HG03097 (cell line): ENCODE measurements at regions not wholly inside any gene's neighbourhood (a gene's known extent, or its start where the extent isn't known, plus 50 kb on each side); places are given as distances from the start of the nearest gene placed in this dataset.

Source experiments
- ATAC-seq: cut with Tn5 transposase; IDR thresholded peaks from one replicate; pipeline ENCODE4 v1.9.1; 2021; ENCODE audit not compliant: unreplicated experiment, low FRiP score

DNA sequence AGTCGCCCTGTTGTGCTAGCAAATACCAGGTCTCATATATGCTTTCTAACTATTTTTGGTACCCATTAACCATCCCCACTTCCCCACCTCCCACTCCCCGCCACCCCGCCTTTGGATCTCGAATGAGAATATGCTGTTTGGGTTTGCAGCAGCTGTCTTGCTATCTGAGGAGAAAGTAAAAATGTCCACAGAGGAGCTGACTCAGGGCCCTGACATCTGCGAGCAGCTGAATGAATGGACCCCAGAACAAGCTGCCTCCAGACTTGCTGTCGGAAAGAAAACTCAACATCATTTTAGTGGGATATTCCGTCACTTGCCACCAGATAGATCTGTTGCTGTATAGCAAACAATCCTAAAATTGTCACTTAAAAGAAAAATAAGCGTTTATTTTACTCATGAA, 103.7 kb downstream of the LINC00237 start:
- no peak for ATAC-seq

DNA sequence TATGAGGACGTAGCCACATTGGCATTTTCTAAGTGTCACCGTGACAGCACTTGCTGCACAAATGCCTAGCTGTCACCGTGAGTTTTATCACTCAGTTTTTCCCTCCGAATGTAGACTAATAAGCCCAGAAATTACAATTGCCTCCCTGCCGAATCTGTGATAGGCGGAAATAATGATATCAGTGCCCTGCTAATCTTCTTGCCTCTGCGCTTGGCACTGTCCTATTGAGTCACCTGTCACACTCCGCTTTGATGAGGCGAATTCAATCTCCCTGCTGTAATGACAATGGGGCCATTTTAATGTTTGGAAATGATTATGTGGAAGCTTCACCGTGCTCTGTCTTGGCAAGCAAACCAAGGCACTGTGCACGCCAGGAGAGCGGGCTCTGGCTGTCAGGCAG, 112.8 kb downstream of the LINC00237 start:
- no peak for ATAC-seq

DNA sequence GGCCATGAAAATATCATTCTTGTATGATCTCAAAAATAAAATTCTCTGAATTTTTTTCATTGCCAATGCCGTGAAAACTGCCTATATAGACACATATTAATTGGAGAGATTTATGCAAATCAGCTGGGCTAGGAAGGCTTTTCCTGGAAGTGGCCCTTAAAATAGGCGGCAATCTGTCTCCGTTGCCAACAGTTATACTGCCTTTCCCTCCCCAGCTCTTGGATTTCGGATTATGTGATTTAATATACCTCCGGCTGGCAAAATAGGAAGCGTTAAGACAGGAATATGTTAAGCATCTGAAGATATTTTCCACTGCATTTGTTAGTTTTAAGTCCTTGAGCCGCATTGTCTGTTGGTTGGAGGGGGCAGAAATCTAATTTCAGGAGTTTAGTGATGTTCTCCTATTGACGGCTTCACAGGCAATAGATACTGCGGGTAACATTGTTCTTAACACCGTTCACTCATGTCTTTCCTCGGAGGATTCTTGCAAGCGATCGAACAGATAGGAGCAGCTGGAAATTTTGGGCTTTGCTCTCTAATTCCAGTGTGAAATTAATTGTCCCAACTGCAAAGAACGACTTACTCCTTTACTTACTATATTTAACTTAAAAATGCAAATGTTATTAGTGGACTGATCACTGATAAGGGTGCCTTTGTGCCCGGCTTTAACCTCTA, 113.3 kb downstream of the LINC00237 start:
- no peak for ATAC-seq

DNA sequence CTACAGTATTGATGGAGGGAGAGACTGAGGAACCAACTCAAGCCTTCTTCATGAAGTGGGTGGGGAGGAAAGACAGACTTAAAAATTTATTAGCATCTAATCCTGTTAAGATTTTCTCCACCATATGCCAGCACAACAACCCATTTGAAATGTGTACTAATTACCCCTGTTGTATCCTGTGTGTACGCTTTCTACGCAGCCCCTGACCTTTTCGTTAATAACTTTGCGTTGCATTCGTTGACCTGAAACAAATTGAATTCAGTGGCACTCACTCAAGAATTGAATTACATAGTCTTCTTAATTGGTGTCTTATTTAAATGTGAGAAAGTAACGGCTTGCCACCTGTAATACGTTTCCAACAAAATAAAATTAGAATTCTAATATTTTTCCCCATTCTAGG, 113.9 kb downstream of the LINC00237 start:
- ATAC-seq = no peak

DNA sequence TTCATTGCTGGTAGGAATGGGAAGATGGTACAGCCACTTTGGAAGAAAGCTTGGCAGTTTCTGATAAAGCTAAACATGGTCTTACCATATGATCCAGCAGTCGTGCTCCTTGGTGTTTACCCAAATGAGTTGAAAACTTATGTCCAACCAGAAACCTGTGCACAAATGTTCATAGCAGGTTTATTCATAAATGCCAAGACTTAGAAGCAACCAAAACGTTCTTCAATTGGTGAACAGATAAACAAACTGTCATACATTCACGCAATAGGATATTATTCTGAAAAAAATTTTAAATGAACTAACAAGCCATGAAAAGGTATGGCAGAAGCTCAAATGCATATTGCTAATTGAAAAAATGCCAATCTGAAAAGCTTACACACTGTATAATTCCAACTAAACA, 117.1 kb downstream of the LINC00237 start:
- no peak for ATAC-seq

DNA sequence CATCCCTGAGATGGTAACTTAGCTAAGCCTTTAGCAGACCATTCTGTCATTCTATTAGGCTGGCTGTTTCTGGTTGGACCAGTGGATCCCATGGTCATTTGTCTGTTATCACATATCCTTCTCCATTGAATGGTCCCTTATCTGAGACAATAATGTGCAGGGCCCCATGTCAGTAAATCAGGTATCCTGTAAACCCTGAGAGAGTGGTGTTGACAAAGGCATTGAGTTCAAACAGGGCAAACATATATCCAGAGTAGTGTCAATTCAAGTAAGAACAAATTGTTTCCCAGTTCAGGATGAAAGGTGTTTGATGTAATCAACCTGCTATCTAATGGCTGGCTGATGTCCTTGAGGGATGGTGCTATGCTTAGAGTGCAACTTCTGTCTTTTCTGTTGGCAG, 126.2 kb downstream of the LINC00237 start:
- no peak for ATAC-seq

DNA sequence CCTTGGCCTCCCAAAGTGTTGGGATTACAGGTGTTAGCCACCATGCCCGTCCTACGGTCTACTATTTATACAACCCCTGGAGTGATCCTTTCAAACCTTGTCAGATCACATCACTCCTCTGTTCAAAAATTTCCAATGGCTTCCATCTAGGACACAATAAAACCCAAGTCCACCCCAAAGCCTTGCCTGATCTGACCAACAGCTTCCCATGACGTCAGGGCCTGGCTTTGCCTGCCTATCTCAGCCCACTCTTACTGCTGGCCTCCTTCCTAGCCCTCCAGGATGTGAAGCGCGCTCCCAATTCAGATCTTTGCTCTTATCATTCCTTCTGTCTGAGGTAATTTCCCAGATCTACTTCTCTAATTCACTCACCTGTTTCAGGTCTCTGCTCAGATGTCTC, 128.4 kb downstream of the LINC00237 start:
- ATAC-seq = no peak

DNA sequence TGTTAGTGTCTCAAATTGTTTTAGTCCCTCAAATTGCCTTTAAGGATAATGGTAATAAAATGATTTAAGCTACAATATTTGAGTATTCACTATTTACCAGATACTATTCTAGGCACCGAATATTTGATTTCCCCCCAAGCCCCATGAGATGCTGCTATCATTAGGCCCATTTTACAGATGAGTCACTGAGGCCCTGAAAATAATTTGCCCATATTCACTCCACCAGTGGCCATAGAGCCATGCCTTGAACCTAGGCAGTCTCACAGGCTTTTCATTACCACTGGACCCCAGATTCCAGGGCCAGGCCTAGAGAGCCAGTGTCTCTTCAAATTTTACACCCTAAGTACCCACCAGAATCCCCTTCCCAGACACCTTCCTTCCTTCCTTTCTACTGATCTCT, 133.7 kb downstream of the LINC00237 start:
- ATAC-seq = no peak

DNA sequence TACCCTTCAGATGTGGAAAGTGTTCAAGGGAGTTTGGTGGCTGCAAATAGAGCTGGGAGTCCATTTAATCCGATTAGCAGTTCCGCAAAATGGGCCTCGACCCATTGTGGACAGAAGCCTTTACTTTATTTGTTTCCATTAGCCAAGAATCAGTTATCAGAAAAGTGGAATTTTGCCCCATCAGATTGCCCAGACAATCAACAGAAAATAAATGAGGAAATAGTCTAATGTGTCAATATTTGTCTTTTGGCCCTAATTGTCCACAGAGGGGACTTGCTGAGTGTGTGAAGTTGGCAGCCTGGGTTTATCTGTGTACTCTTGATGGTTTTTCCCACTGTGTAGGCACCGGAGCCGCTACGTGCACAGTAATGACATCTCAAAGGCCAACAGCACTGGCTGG, 134.3 kb downstream of the LINC00237 start:
- ATAC-seq = no peak

DNA sequence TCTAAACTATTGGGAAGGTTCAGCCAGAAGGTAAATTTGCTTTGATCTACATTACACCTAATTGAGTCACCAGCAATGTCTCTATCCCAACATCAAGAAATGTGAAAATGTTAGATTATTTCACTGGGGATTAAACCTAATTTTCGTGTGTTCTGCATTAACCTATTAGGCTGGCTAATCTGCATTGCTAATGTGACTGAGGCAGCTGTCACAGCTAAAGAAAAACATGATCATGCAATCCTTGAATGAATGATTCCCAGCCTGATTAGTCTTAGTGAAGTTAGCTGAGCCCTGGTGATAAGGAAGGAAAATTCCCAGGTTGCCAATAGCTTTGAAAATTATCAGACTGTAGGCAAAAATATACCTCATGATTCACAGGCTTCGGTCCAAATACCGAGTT, 135.3 kb downstream of the LINC00237 start:
- ATAC-seq = no peak

DNA sequence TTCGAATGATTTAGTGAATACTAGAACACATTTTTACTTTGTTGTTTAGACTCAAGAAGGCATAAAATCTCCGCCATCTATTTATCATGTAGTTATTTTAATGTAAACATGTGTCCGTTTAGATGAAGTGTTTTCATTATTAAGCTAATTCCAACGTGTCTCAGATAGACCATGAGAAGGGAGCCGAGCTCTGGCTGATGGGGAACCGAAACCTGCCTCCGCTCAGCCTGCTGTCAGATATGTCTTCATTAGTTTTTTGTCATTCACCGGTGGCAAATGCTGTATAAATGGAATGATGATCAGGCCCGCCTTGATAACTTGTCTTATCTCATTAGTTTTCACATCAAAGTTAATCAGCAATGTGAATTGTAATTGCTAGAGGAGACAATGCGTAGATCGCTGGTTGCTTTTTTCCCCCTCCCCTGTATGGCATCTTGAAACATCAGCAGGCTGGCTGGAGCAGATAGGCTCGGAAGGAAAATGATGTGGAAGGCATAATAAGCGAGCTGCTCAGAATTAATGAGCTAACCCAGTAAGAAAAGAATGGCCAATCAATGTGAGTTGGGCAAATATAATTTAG, 136.4 kb downstream of the LINC00237 start:
- ATAC-seq = no peak

DNA sequence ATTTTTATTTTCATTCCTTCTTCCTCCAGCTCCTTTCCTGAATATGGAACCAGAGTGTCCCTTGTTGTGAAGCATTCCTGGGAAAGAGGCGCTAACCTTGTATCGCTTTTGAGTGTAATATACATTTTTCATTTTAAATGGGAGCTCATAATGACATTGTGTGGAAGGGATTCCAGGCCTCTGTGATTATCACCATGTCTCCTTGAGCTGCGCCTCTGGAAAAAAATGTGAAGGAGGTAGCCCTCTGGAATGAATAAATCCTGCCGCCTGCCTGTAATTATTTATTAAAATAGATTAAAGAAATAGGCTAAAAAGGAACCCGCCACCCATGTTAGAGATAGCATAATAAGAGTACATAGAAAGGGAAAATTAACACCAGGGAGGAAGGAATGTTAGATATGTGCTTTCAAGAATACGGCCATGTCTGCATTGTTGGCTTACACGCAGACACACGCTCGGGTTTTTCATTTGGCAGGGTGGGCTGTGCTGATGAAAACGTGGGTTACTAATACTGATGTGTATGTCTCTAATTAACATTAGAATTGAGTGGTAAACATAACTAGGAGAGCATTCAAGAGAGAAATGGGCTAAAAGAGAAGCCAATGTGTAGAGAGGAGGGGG, 138.5 kb downstream of the LINC00237 start:
- no peak for ATAC-seq

DNA sequence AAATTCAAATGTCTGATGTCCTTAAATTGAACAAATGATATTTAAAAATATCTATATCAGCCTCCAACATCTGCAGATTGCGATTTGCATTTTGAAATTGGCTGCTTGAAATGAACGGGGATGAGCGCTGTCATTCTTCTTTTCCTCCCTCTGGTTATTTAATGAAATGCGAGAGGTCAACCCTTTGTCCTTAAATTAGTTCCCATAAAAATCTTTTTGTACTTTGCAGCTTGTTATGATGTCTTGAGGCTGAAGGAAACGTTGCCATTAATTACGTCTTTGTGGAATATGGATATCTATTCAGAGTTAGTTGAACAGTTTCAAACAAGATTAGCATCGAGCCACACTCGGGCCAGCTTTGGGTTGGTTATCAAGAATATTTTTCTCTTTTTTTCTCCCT, 140.0 kb downstream of the LINC00237 start:
- ATAC-seq = no peak

DNA sequence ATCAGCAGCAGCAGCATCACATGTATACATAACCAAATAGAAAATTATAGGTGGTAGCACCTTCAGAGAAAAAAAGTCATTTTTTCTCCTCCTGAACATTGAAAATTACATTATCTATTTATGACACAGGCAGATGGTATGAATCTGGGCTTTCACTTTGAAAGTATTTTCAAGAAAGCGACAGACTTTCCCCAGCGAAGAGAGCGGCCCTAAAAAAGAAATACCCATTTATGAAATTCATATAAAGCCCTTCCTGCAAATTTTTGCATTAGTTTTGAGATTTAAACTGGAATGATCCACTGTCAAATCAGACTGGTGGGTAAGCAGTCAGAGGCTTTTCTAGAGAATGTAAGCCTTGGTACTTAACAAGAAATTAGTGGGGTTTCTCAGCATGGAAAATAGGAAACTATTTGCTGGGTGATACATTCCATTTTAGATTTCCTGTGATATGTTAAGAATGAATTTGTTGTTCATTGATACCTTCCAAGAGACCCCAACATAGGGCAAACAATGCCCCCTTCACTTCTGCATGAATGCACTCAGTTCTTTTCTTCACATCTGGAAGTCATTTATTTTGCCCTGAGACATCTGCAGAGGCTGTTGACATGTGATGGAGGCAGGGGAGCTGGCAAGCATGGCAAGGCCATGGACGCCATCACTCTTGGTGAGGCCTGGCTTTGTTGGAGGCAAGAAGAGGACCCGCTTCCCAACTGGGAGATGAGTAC, 147.0 kb downstream of the LINC00237 start:
- no peak for ATAC-seq

DNA sequence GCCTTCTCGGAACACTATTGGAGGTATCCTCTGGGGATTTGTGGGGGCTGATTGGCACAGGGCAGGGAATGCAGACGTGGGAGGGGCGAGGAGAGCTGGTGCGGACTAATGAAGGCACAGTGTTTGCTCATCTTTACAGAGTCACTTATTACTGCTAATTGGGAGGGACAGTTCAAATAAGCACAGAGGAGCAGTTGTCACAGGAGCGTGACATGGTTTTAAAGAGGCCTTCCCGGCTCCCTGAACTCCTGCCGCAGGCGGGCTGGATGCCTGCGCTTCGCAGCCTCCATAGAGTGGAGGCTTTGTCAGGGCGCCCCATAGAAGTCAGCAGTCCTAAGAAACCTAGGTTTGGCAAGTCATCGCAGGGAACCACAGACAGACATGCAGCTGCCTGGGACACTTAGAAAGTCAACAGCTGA, 149.6 kb downstream of the LINC00237 start:
- no peak for ATAC-seq

DNA sequence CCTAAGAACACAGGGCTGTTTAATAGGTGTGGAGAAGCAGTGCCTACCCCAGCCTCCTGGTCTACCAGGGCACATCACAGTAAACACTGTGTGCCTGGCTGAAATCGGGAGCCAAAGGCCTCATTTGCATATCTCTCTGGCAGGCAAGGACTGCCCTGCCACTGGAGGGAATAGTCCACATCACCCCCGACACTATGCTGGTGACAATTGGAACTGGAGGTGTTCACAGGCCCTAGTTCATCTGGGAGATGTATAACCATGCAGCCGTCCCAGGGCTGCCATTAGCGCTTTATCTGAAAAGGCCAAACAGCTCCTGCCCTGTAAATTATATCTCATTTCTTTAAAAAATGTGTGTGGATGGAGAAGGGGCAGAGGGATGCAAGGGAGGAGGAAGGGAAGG, 150.3 kb downstream of the LINC00237 start:
- no peak for ATAC-seq

DNA sequence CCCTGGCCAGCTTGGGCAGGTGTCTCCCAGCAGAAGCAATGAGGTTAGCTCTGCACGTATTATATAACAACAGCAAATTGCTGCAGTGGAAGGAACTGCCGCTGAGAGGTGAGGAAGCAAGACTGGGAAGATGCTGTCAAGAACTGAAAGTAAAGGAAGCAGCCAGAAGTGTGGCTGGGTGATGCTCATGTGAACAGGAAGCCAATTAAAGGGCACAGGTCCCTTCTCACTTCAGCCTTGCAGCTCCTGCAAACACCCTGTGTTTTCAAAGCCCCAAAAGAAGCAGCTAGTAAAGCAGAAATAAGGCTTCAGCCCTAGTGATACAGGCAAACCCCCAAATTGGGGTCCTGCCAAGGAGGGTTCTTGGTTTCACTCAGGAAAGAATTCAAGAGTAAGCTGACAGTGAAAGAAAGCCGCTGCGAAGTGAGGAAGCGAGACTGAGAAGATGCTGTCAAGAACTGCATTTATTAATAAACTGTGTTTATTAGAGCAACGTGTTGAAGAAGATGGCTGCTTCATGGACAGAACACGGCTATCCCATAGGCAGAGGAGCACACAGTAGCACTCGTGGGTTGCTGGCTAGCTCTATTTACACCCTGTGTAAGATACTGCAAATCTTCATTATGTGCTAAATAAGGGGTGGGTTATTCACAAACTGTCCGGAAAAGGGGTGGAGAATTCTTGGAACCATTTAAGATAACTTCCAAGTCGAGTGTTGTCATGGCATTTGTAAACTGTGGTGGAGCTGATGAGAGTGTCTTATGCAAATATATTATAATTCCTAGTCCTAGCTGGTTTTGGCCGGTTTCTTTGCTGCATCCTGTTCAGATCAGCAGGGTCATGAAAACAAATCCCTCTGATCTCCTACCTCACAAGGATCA, 152.2 kb downstream of the LINC00237 start:
- ATAC-seq = no peak

DNA sequence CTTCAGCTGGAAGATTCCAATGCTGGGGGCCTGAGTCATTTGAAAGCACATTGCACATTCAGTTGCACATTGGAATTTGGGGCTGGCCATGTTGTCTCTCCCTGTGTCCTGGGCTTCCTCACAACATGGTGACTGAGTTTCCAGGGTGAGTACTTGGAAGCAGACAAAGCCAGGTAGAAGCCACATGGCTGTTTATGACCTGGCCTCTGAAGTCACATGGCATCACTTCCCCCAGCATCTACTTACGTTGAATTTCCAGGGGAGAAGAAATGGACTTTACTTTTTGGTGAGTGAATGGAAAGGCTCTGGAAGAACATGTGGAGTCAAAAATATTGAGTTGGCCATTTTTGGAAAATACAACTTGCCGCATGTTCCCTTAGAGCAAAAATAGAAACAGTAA, 155.5 kb downstream of the LINC00237 start:
- ATAC-seq = no peak

DNA sequence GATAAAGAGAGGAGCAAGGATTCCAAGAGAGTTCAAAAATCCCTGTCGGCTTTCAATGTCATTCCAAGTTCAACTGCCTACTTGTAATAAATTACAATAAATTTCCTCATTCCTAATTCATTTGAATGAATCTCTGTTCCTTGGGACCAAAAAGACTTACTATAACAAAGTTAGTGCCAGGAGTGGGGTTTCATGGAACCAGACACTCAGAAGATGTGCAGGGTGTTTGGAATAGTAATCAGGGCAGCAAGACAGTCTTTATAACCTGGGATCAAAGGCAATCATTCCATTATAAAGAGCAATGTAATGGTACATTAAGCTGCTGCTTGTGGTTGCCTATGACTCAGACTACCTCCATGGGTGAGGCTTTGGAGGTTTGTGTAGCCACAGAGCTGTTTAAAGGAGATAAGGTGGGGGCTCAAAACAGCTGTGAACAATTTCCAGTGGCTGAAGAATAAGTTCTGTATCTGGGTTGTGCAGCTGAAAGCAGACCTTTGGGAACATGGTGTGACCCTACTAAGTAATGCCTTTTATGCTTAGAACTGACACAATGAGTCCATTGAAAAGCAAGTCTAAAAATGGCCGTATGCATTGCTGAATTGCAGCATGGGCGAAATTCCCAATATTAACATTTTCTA, 159.9 kb downstream of the LINC00237 start:
- no peak for ATAC-seq

DNA sequence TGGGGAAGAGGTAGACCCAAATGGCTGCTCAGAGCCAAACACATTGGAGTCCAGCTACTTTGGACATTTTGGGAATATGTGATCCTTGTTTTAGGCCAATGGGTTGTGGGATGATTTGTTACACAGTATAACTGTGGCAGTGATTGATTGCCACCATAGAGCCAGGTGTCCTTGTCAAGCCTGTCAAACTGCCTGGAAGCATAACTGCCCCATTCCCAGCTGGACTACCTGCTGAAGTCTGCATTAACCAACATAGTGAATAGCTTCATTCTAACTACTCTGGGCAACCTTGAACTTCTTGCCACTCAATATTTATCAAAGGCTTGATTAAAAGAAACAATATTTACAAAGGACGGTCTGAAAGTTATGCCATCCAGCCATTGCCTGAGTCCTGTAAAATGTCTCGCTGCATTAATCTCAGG, 164.7 kb downstream of the LINC00237 start:
- ATAC-seq = no peak
